PC-9 (cell line): ENCODE measurements at regions not wholly inside any gene's neighbourhood (a gene's known extent, or its start where the extent isn't known, plus 50 kb on each side); places are given as distances from the start of the nearest gene placed in this dataset.

Experiments used
- BruUV-seq: library from RNA; stranded (reverse); fragments of 400-500 nt; replicated peaks from 2 replicates; lab custom pipeline; 2021; lab: Mats Ljungman, UMichigan
- CTCF ChIA-PET: fragments of 300-600 bp; sonication (Branson Sonifier 250); formaldehyde crosslinking; loops from one replicate; lab custom pipeline; 2022; ENCODE audit warnings: antibody characterized with exemption; lab: Charles Lee
- POLR2A ChIA-PET: fragments of 300-600 bp; sonication (Branson Sonifier 250); formaldehyde crosslinking; loops from one replicate; lab custom pipeline; 2022; ENCODE audit warnings: antibody characterized with exemption; ENCODE audit not compliant: unreplicated experiment; lab: Charles Lee
- DNase-seq, 2 experiments: peaks; one replicate each; pipeline versions ENCODE4 v3.0.0 to v3.0.0-alpha.2; 2015 to 2022; ENCODE audit warnings: mixed read lengths in 1 of 2
- H2AFZ ChIP-seq: fragments of 200-600 bp; sonication (generic); 2 replicates; pipeline ENCODE4 v1.8.1; 2017; ENCODE audit warnings: antibody characterized with exemption
- H3F3A ChIP-seq: fragments of 200-600 bp; sonication (generic); 2 replicates; pipeline ENCODE4 v1.8.1; 2017; ENCODE audit warnings: antibody characterized with exemption, mild to moderate bottlenecking, low read depth; ENCODE audit not compliant: insufficient read depth
- H3K27ac ChIP-seq: fragments of 200-600 bp; sonication (generic); 2 replicates; pipeline ENCODE4 v1.6.1; 2016; ENCODE audit warnings: mixed run types
- H3K27me3 ChIP-seq: fragments of 200-600 bp; sonication (generic); 2 replicates; pipeline ENCODE4 v1.6.1; 2016; ENCODE audit warnings: low read depth, mixed run types; ENCODE audit not compliant: insufficient read depth
- H3K36me3 ChIP-seq: fragments of 200-600 bp; sonication (generic); 2 replicates; pipeline ENCODE4 v1.6.1; 2016; ENCODE audit warnings: low read depth, mixed run types
- H3K4me1 ChIP-seq: fragments of 200-600 bp; sonication (generic); replicated peaks from 2 replicates; pipeline ENCODE4 v1.6.1; 2016; ENCODE audit warnings: mixed run types; ENCODE audit not compliant: insufficient read depth
- H3K4me2 ChIP-seq: fragments of 200-600 bp; sonication (generic); 2 replicates; pipeline ENCODE4 v1.6.1; 2017; ENCODE audit warnings: mixed run types
- H3K4me3 ChIP-seq: fragments of 200-600 bp; sonication (generic); 2 replicates; pipeline ENCODE4 v1.6.1; 2016; ENCODE audit warnings: mixed run types
- H3K79me2 ChIP-seq: fragments of 200-600 bp; sonication (generic); 2 replicates; pipeline ENCODE4 v1.6.1; 2017; ENCODE audit warnings: low read depth, mixed run types
- H3K9me2 ChIP-seq: fragments of 200-600 bp; sonication (generic); 2 replicates; pipeline ENCODE4 v1.8.1; 2017; ENCODE audit warnings: mild to moderate bottlenecking; ENCODE audit not compliant: insufficient read depth
- H3K9me3 ChIP-seq: fragments of 200-600 bp; sonication (generic); 2 replicates; pipeline ENCODE4 v1.8.1; 2016; ENCODE audit warnings: low read depth; ENCODE audit not compliant: insufficient read depth
- H4K20me1 ChIP-seq: fragments of 200-600 bp; sonication (generic); 2 replicates; pipeline ENCODE4 v1.8.1; 2017; ENCODE audit not compliant: insufficient read depth
- CTCF ChIP-seq: fragments of 200-600 bp; sonication (generic); conservative IDR thresholded peaks from 2 replicates; pipeline ENCODE4 v1.6.1; 2017; ENCODE audit warnings: mixed run types, antibody characterized with exemption, mild to moderate bottlenecking, moderate library complexity
- EZH2 ChIP-seq: fragments of 200-600 bp; sonication (generic); IDR thresholded peaks from 2 replicates; pipeline ENCODE4 v1.8.0; 2017; ENCODE audit warnings: antibody characterized with exemption, low read depth
- intact Hi-C: fragments of 100-400 bp; cut with micrococcal nuclease; formaldehyde crosslinking; loops from one replicate; pipeline ENCODE4 v1.10.0; 2022; ENCODE audit not compliant: unreplicated experiment

DNA sequence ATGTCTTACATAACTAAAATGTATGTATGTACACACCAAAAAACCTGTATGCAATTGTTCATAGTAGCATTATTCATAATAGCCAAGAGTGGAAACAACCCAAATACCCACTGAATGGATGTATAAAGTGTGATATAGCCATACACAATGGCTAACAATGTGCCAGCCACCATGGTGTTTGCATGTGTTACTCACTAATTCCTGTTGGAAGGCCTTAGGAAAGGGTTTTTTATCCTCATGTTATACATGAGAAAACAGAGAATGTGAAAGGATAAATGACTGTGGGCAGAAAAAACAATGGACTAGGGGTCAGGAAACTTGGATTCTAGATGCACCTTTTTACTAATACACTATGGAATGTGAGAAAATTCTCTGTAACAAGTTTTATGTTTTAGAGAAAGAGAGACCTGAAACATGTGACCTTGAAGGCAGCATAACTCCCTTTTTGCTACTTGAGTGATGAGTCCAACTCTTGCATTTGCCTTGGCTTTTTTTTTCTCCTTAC, 55.7 kb downstream of the TIGD2 start:
- no peaks in the 10 kb centered on the region for H3K27me3 ChIP-seq
- H3F3A ChIP-seq: no peaks in the 10 kb centered on the region
- intact Hi-C loops: loop anchor here (10.0 kb wide), 1 partner anchor 738 kb away; no protein-coding TSS in a partner anchor
- no peak overlapping the region for H2AFZ ChIP-seq
- no peak for DNase-seq
- H3K27ac ChIP-seq: no peak overlapping the region
- no peaks in the 10 kb centered on the region for H3K4me1 ChIP-seq
- no peaks in the 10 kb centered on the region for H3K79me2 ChIP-seq
- H3K36me3 ChIP-seq: no peaks in the 10 kb centered on the region
- no peaks in the 10 kb centered on the region for H4K20me1 ChIP-seq
- no peak for TF ChIP-seq CTCF
- TF ChIP-seq EZH2: no peak
- CTCF ChIA-PET: no interaction called here
- H3K4me3 ChIP-seq: no peak overlapping the region
- H3K4me2 ChIP-seq: no peak overlapping the region
- no peaks in the 10 kb centered on the region for H3K9me3 ChIP-seq
- no peaks in the 10 kb centered on the region for H3K9me2 ChIP-seq
- POLR2A ChIA-PET: no interaction called here
- no TSS peak for BruUV-seq

- no peaks in the 10 kb centered on the region for H3K9me3 ChIP-seq
- no peaks in the 10 kb centered on the region for H3K27me3 ChIP-seq
- H3K9me2 ChIP-seq: no peaks in the 10 kb centered on the region
- no peak overlapping the region for H3K4me3 ChIP-seq
- H3K4me2 ChIP-seq: no peak overlapping the region
- H3K36me3 ChIP-seq: no peaks in the 10 kb centered on the region
- H2AFZ ChIP-seq: no peak overlapping the region
- DNase-seq: no peak
- POLR2A ChIA-PET: interaction anchor here (0.6 kb wide), 1 partner anchor 14 kb away, joined by 4 read pairs; no protein-coding TSS in a partner anchor
- TF ChIP-seq CTCF (no peak), EZH2 (no peak)
- no peak overlapping the region for H3K27ac ChIP-seq
- intact Hi-C loops: no loop called here
- no peaks in the 10 kb centered on the region for H3K79me2 ChIP-seq
- no peaks in the 10 kb centered on the region for H3K4me1 ChIP-seq
- no peaks in the 10 kb centered on the region for H3F3A ChIP-seq
- H4K20me1 ChIP-seq: no peaks in the 10 kb centered on the region
- CTCF ChIA-PET: no interaction called here
- BruUV-seq: no TSS peak
These were observed 60.0 kb downstream of the TIGD2 start for GRCh38 chr4:89171176-89171805.

- Histone ChIP-seq H3K4me2 (no peak overlapping the region), H3K4me3 (no peak overlapping the region), H3F3A (no peaks in the 10 kb centered on the region), H3K4me1 (no peaks in the 10 kb centered on the region), H3K79me2 (no peaks in the 10 kb centered on the region), H3K36me3 (no peaks in the 10 kb centered on the region), H3K9me2 (no peaks in the 10 kb centered on the region), H2AFZ (no peak overlapping the region), H3K27ac (no peak overlapping the region), H3K27me3 (no peaks in the 10 kb centered on the region), H3K9me3 (no peaks in the 10 kb centered on the region), H4K20me1 (no peaks in the 10 kb centered on the region)
- ChIA-PET POLR2A (no interaction called here), CTCF (no interaction called here)
- BruUV-seq: no TSS peak
- no peak for DNase-seq
- intact Hi-C loops: no loop called here
- TF ChIP-seq EZH2 (no peak), CTCF (no peak)
These were observed 61.5 kb downstream of the TIGD2 start for GRCh38 chr4:89172865-89173264.
